AG08395 (cell line): ENCODE measurements at regions not wholly inside any gene's neighbourhood (a gene's known extent, or its start where the extent isn't known, plus 50 kb on each side); places are given as distances from the start of the nearest gene placed in this dataset.

Experiments used
- DNase-seq: peaks from one replicate; pipeline ENCODE4 v3.0.0; 2012; ENCODE audit warnings: mixed read lengths, low spot score

GRCh38 chr11:95547186-95547585 lies 242.4 kb downstream of the FAM76B start:
- no peak for DNase-seq

GRCh38 chr11:95545116-95545875 lies 244.3 kb downstream of the FAM76B start:
- no peak for DNase-seq

- DNase-seq = peak; percentile 46
Measured at GRCh38 chr11:95544095-95544856, 245.3 kb downstream of the FAM76B start.

GRCh38 chr11:95542868-95543551 lies 246.6 kb downstream of the FAM76B start:
- DNase-seq = no peak

- no peak for DNase-seq
Measured at GRCh38 chr11:95541715-95542114, 247.9 kb downstream of the FAM76B start.

GRCh38 chr11:95536047-95536690 lies 253.4 kb downstream of the FAM76B start:
- no peak for DNase-seq

- DNase-seq = no peak
Measured at GRCh38 chr11:95534809-95535208, 254.8 kb downstream of the FAM76B start.

- no peak for DNase-seq
Measured at GRCh38 chr11:95534226-95534625, 255.4 kb downstream of the FAM76B start.

GRCh38 chr11:95531116-95531515 lies 258.5 kb downstream of the FAM76B start:
- DNase-seq = no peak

- DNase-seq = no peak
Measured at GRCh38 chr11:95524314-95525036, 265.1 kb downstream of the FAM76B start.

- DNase-seq = no peak
Measured at GRCh38 chr11:95522874-95523273, 266.7 kb downstream of the FAM76B start.

GRCh38 chr11:95521862-95522261 lies 267.7 kb downstream of the FAM76B start:
- DNase-seq = no peak

- peak; percentile 10 for DNase-seq
Measured at GRCh38 chr11:95521133-95521542, 268.4 kb downstream of the FAM76B start.

- no peak for DNase-seq
Measured at GRCh38 chr11:95520369-95521132, 269.0 kb downstream of the FAM76B start.

GRCh38 chr11:95519912-95520311 lies 269.7 kb downstream of the FAM76B start:
- DNase-seq = no peak

GRCh38 chr11:95517453-95517852 lies 272.1 kb downstream of the FAM76B start:
- DNase-seq = no peak

- DNase-seq = peak; percentile 45
Measured at GRCh38 chr11:95516786-95517185, 272.8 kb downstream of the FAM76B start.

- DNase-seq = no peak
Measured at GRCh38 chr11:95516175-95516574, 273.4 kb downstream of the FAM76B start.

- no peak for DNase-seq
Measured at GRCh38 chr11:95515371-95515770, 274.2 kb downstream of the FAM76B start.

- DNase-seq = no peak
Measured at GRCh38 chr11:95514416-95515110, 275.0 kb downstream of the FAM76B start.
